ENCODE measurements at regions not wholly inside any gene's neighbourhood (a gene's known extent, or its start where the extent isn't known, plus 50 kb on each side); places are given as distances from the start of the nearest gene placed in this dataset.

GRCh38 chr6:98566126-98566525, 268.2 kb upstream of the POU3F2 start:
- Histone ChIP-seq H3K27me3 (no peaks in the 10 kb centered on the region), H3K36me3 (no peaks in the 10 kb centered on the region), H3K4me3 (ENCODE audit: low read depth, low read length) (no peak overlapping the region), H3K4me1 (no peaks in the 10 kb centered on the region), H3K9me3 (no peaks in the 10 kb centered on the region)
- DNase-seq, result no peak
- TF ChIP-seq CTCF (IDR thresholded peaks at IDR 0.05; ENCODE audit: low read depth, low read length), result no peak

GRCh38 chr6:98572579-98572978, 261.8 kb upstream of the POU3F2 start:
- TF ChIP-seq CTCF (IDR thresholded peaks at IDR 0.05; ENCODE audit: low read depth, low read length), result no peak
- Histone ChIP-seq H3K9me3 (no peaks in the 10 kb centered on the region), H3K27me3 (no peaks in the 10 kb centered on the region), H3K36me3 (no peaks in the 10 kb centered on the region), H3K4me1 (peaks cover 3% of the 10 kb centered on the region; the same call in 1 of the 2 replicates), H3K4me3 (ENCODE audit: low read depth, low read length) (no peak overlapping the region)
- DNase-seq, result no peak

GRCh38 chr6:98574984-98575383, 259.4 kb upstream of the POU3F2 start:
- no peak for TF ChIP-seq CTCF (IDR thresholded peaks at IDR 0.05; ENCODE audit: low read depth, low read length)
- peaks cover 3% of the 10 kb centered on the region; the same call in 1 of the 2 replicates for H3K4me1 ChIP-seq
- peak overlapping the region; percentile 39 for H3K4me3 ChIP-seq (ENCODE audit: low read depth, low read length)
- peak; percentile 96 for DNase-seq
- no peaks in the 10 kb centered on the region for H3K27me3 ChIP-seq
- H3K9me3 ChIP-seq, result no peaks in the 10 kb centered on the region
- H3K36me3 ChIP-seq, result no peaks in the 10 kb centered on the region

- Histone ChIP-seq H3K4me1 (peaks cover 3% of the 10 kb centered on the region; the same call in 1 of the 2 replicates), H3K36me3 (no peaks in the 10 kb centered on the region), H3K27me3 (no peaks in the 10 kb centered on the region), H3K9me3 (no peaks in the 10 kb centered on the region), H3K4me3 (ENCODE audit: low read depth, low read length) (no peak overlapping the region)
- no peak for TF ChIP-seq CTCF (IDR thresholded peaks at IDR 0.05; ENCODE audit: low read depth, low read length)
- no peak for DNase-seq
These were observed 257.6 kb upstream of the POU3F2 start for GRCh38 chr6:98576791-98577190.

- Histone ChIP-seq H3K27me3 (no peaks in the 10 kb centered on the region), H3K36me3 (no peaks in the 10 kb centered on the region), H3K4me3 (ENCODE audit: low read depth, low read length) (no peak overlapping the region), H3K9me3 (no peaks in the 10 kb centered on the region), H3K4me1 (peaks cover 3% of the 10 kb centered on the region; the same call in 1 of the 2 replicates)
- no peak for TF ChIP-seq CTCF (IDR thresholded peaks at IDR 0.05; ENCODE audit: low read depth, low read length)
- DNase-seq, result no peak
These were observed 256.4 kb upstream of the POU3F2 start for GRCh38 chr6:98578016-98578415.

GRCh38 chr6:98579079-98579478, 255.3 kb upstream of the POU3F2 start:
- TF ChIP-seq CTCF (IDR thresholded peaks at IDR 0.05; ENCODE audit: low read depth, low read length), result no peak
- H3K36me3 ChIP-seq, result no peaks in the 10 kb centered on the region
- H3K4me3 ChIP-seq (ENCODE audit: low read depth, low read length), result no peak overlapping the region
- H3K4me1 ChIP-seq, result peaks cover 2% of the 10 kb centered on the region; the same call in 1 of the 2 replicates
- H3K27me3 ChIP-seq, result no peaks in the 10 kb centered on the region
- no peaks in the 10 kb centered on the region for H3K9me3 ChIP-seq
- DNase-seq, result no peak
